ENCODE measurements at regions not wholly inside any gene's neighbourhood (a gene's known extent, or its start where the extent isn't known, plus 50 kb on each side); places are given as distances from the start of the nearest gene placed in this dataset.
"Not testable (repeated sequence)": the region's sequence is repeated elsewhere in the genome, so short reads cannot be mapped to it uniquely, and the experiment has no call there.

DNA sequence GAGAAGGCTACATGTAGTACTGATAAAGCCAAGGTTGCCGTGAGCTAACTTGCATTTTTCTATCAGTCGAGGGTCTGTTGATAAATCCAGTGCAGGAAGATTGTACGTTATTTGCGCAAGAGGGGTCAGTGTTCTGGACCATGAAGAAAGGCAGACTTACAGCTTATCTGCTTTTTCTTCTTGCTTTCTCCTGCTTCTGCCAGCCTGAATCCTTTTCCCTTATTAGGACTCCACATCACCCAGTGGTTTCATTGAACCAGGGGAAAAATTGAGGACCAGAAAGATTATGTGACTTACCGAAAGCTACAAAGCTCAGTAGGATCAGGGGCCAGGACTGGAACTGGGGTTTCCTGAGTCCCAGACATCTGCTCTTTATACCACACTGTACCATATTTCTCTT, 534.6 kb upstream of the BRINP1 start:
- no peak for DNase-seq

- DNase-seq = no peak
These were observed 533.4 kb upstream of the BRINP1 start for GRCh38 chr9:119902611-119903010.

GRCh38 chr9:119898316-119898715, 529.1 kb upstream of the BRINP1 start:
- DNase-seq = no peak

GRCh38 chr9:119884438-119884837, 515.2 kb upstream of the BRINP1 start:
- no peak for DNase-seq

DNA sequence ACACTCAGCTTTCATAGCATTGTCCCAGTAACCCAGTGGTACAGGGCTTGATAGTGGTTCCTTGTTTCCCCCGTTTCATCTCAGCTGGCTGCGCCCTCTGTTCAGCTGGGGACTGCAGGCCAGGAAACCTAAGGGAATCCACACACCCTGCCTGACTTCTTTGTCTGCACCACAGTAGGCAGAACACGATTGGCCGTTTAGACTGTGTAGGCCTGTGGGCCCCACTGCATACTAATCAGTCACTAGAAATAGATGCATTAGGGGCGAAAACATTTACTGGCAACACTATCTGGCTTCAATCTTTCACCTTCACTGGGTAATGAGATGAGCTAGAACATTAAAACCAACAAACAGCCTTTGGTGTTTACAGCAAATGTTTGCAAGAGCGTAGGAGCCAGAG, 512.7 kb upstream of the BRINP1 start:
- DNase-seq = no peak

GRCh38 chr9:119880361-119880760, 511.1 kb upstream of the BRINP1 start:
- DNase-seq = no peak

- no peak for DNase-seq
These were observed 508.1 kb upstream of the BRINP1 start for GRCh38 chr9:119877306-119877705.

- DNase-seq = no peak
These were observed 504.6 kb upstream of the BRINP1 start for GRCh38 chr9:119873877-119874276.

DNA sequence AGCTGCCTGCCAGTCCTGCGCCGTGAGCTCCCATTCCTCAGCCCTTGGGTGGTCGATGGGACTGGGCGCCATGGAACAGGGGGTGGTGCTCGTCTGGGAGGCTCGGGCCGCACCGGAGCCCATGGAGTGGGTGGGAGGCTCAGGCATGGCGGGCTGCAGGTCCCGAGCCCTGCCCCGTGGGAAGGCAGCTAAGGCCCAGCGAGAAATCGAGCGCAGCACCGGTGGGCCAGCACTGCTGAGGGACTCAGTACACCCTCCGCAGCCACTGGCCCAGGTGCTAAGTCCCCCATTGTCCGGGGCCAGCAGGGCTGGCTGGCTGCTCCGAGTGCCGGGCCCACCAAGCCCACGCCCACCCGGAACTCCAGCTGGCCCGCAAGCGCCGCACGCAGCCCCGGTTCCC, 501.0 kb upstream of the BRINP1 start:
- DNase-seq = not testable (repeated sequence)

GRCh38 chr9:119868694-119869093, 499.5 kb upstream of the BRINP1 start:
- no peak for DNase-seq

- no peak for DNase-seq
These were observed 492.6 kb upstream of the BRINP1 start for GRCh38 chr9:119861842-119862241.

DNA sequence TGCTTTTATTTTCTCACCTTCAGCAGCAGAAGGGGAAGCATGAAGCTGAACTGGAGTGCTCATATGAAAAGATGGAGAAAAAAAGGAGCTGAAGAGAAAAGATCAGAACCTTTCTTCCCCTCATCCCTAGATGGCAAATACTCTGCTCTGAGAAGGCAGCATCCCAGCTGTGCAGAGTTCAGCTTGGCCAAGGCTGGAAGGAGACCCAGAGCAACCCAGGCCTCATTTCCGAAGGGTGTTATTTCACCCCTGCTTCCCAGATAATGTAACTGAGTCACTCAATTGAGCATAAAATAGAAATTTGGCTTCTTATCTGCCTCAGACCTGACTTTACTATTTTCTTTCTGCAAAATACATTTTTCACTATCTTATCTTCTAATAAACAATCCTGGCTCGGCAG, 489.9 kb upstream of the BRINP1 start:
- DNase-seq = no peak

DNA sequence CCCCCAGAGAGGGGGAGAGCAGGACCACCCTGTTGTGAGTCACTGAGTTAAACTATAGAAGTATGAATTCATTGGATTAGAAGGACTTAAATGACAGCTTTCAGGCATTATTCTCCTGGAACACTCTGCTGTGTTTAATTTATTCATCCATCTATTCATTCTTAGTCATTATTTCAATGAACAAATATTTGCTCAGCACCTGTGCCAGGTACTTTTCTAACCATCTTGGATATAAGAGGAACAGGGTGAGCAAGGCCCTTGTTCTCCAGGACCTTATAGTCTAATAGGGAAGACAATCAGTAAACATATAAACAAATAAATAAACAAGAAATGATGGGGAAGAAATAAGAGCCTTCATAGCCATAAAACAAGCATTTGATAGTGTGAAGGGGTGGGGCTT, 483.9 kb upstream of the BRINP1 start:
- no peak for DNase-seq

GRCh38 chr9:119852390-119852789, 483.2 kb upstream of the BRINP1 start:
- DNase-seq = no peak

GRCh38 chr9:119844431-119844830, 475.2 kb upstream of the BRINP1 start:
- DNase-seq = no peak

DNA sequence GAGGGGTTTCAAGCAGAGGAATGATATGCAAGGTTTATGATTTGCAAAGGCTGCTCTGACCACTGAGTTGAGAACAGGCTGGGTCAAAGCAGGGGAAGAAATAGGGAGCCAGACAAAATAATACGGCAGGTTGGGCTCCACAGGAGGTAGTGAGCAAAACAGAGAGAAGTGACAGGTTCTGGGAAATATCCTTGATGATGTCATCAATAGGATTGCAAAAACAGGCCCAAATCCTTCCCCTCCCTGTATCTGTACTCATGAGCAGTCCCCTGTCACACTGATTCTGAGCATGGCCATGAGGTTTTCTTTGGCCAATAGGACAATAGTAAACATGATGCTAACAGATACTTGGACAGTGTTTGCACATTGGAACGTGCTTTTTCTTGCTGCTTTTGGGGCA, 471.8 kb upstream of the BRINP1 start:
- no peak for DNase-seq

DNA sequence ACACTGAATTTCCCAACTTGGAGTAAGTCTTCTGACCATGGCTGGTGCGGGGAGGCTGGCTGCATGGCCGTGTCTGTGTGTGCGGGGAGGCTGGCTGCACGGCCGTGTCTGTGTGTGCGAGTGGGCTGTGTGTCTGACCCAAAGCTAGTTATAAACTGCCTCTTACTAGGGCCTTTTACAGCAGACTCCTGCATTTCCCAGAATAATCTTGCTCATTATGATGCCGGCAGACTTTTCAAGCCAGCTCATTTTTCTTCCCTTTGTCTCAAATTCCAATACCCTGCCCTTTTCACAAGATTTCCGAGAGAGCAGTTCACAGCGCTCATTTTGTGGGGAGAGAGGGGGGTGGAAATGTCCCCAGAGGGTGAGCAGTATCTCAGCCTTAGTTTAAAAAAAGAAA, 470.7 kb upstream of the BRINP1 start:
- no peak for DNase-seq

GRCh38 chr9:119838210-119838609, 469.0 kb upstream of the BRINP1 start:
- no peak for DNase-seq

DNA sequence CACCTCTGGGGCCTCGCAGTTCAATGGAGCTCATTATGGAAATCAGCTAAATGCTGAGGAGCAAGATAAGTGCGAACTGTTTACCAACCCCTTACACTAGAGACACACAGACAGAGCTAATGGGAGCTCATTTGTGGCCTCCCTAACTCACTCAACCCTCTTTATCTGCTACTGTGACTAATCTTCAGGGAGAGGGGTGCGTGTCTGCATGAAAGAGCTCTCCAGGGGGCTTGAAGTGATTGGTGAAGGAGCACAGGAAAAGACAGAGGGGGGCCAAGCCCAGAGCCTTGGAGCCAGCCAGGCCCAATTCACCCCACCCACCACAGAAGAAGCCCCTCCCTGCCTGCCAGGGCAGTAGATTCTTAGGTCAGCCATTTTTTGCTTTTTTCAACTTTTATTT, 466.8 kb upstream of the BRINP1 start:
- DNase-seq = no peak

DNA sequence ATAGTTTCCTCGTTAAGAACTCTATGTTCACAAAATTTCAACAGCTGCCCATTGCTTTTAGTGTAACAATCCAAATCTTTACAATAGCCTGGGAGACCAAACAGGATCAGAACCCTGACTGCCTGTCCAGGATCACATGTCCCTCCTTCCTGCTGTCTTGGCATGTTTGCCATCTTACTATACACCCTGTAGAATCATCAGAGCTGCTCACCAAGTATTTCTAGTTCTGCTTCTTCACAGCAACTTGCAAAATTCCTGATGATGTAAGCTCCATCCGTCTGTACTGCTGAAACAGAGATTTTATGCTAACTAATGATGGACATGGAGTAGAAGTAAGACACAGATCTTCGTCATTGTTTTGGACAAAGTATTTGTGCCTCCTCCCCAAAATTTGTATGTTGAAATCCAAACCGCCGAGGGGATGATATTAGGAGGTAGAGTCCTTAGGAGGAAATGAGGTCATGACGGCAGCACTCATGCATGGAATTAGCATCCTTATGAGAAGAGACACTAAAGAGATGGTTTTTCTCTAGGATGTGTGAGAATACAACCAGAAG, 464.9 kb upstream of the BRINP1 start:
- no peak for DNase-seq

DNA sequence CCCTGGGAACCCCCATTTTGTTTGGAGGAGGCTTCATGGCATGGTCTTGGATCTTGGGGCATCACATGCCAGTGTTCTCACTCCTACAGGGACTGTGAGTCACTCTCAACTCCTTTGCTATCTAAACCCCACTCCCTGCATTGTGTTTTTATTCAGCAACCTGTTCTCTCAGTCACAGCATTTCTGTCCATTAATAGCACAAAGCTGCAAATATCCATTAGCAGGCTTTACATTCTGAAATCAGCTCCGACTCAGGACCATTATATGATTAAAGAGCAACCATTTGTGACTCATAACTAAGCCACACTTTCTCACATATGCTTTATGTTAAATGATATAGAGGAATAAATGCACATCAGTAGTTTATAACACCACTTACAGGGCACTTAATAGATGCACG, 462.1 kb upstream of the BRINP1 start:
- DNase-seq = no peak

- no peak for DNase-seq
These were observed 460.5 kb upstream of the BRINP1 start for GRCh38 chr9:119829748-119830147.

DNA sequence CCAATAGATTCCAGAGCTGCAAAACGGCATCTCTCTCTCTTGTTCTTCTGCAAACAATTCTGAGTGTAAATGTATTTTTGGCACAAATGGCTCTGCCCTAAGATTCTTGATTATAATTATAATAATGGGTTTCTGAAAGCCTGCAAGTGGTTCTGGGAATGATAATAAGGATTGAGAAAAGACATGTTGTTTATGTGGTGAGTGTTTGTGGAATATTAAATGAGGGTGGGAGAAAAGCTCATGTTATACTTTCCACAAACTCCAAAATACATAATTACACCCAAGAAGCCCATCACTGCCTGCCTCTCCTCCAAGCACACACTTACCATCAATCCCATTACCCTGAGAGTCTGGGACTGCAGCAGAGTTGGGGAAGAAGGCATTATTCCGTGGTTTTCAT, 460.0 kb upstream of the BRINP1 start:
- no peak for DNase-seq

DNA sequence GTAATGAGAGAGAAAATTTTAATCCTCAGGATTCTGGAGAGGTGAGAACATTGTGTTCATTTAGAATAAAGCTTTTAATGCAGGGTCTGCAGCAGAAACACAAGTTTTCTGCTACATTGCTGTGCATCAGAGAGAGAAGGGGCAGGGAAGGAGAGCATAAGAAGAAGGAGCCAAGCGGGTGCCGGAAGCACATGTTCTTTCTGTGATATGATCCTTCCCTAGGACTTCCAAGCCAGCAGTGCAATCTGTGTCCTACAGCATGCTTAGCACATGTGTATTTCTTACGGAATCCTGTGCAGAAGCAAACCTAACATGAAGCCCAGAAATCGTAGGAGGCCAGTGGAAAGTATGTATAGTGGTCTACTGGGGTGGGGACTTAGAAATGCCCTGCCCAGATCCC, 458.3 kb upstream of the BRINP1 start:
- DNase-seq = no peak

DNA sequence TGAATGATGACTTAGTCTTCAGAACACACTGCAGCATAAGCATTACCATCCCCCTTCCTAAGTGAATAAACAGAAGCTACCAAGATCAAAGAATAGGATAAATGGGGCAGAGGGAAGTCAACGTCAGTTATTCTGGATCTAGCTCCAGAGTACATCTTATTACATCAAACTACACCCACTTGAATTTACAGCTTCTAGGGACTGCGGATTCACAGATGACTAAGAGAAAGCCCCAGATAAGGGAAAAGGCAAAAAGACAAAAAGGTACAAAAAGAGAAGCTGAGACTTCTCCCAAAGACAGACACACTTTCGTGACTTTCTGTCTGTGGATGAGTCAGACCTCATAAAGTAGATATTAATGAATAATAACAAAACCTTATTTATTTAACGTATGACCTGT, 457.9 kb upstream of the BRINP1 start:
- DNase-seq = no peak

All from 8988T (cell line).